DMS53 (cell line): ENCODE measurements at regions not wholly inside any gene's neighbourhood (a gene's known extent, or its start where the extent isn't known, plus 50 kb on each side); places are given as distances from the start of the nearest gene placed in this dataset.

ENCODE experiments used
- DNase-seq: peaks from one replicate; lab custom pipeline; 2025; lab: John Stamatoyannopoulos, UW

GRCh38 chr6:105452924-105453756, 50.3 kb upstream of the PREP start:
- DNase-seq: no peak
